ENCODE measurements at regions not wholly inside any gene's neighbourhood (a gene's known extent, or its start where the extent isn't known, plus 50 kb on each side); places are given as distances from the start of the nearest gene placed in this dataset.

GRCh38 chr19:20471431-20471830 is 94.2 kb downstream of the ZNF737 start:
- TF ChIP-seq REST (IDR thresholded peaks at IDR 0.05; ENCODE audit: insufficient read depth in 1 of 2, low read depth in 2 of 2, low read length in 2 of 2) (no peak), FOXP2 (optimal IDR thresholded peaks at IDR 0.05; ENCODE audit: borderline replicate concordance, extremely low read depth, extremely low read length, insufficient read depth) (no peak), TAF1 (IDR thresholded peaks at IDR 0.05; ENCODE audit: borderline replicate concordance, insufficient read depth, low read length) (no peak), SIN3A (IDR thresholded peaks at IDR 0.05; ENCODE audit: borderline replicate concordance, insufficient read depth, low read length) (no peak), POLR2AphosphoS5 (IDR thresholded peaks at IDR 0.05; ENCODE audit: low read depth, low read length) (no peak)

- TF ChIP-seq SIN3A (IDR thresholded peaks at IDR 0.05; ENCODE audit: borderline replicate concordance, insufficient read depth, low read length) = no peak
- no peak for TF ChIP-seq REST (IDR thresholded peaks at IDR 0.05; ENCODE audit: insufficient read depth in 1 of 2, low read depth in 2 of 2, low read length in 2 of 2)
- no peak for TF ChIP-seq TAF1 (IDR thresholded peaks at IDR 0.05; ENCODE audit: borderline replicate concordance, insufficient read depth, low read length)
- TF ChIP-seq POLR2AphosphoS5 (IDR thresholded peaks at IDR 0.05; ENCODE audit: low read depth, low read length) = no peak
- TF ChIP-seq FOXP2 (optimal IDR thresholded peaks at IDR 0.05; ENCODE audit: borderline replicate concordance, extremely low read depth, extremely low read length, insufficient read depth) = no peak
Measured at GRCh38 chr19:20470345-20471135, 95.0 kb downstream of the ZNF737 start.

GRCh38 chr19:20453425-20453935 is 112.1 kb downstream of the ZNF737 start:
- TF ChIP-seq TAF1 (IDR thresholded peaks at IDR 0.05; ENCODE audit: borderline replicate concordance, insufficient read depth, low read length) = no peak
- TF ChIP-seq POLR2AphosphoS5 (IDR thresholded peaks at IDR 0.05; ENCODE audit: low read depth, low read length) = no peak
- no peak for TF ChIP-seq SIN3A (IDR thresholded peaks at IDR 0.05; ENCODE audit: borderline replicate concordance, insufficient read depth, low read length)
- TF ChIP-seq FOXP2 (optimal IDR thresholded peaks at IDR 0.05; ENCODE audit: borderline replicate concordance, extremely low read depth, extremely low read length, insufficient read depth) = no peak
- no peak for TF ChIP-seq REST (IDR thresholded peaks at IDR 0.05; ENCODE audit: insufficient read depth in 1 of 2, low read depth in 2 of 2, low read length in 2 of 2)

GRCh38 chr19:20444202-20444885 is 121.2 kb downstream of the ZNF737 start:
- TF ChIP-seq POLR2AphosphoS5 (IDR thresholded peaks at IDR 0.05; ENCODE audit: low read depth, low read length) = no peak
- TF ChIP-seq TAF1 (IDR thresholded peaks at IDR 0.05; ENCODE audit: borderline replicate concordance, insufficient read depth, low read length) = no peak
- TF ChIP-seq REST (IDR thresholded peaks at IDR 0.05; ENCODE audit: insufficient read depth in 1 of 2, low read depth in 2 of 2, low read length in 2 of 2) = no peak
- TF ChIP-seq SIN3A (IDR thresholded peaks at IDR 0.05; ENCODE audit: borderline replicate concordance, insufficient read depth, low read length) = no peak
- TF ChIP-seq FOXP2 (optimal IDR thresholded peaks at IDR 0.05; ENCODE audit: borderline replicate concordance, extremely low read depth, extremely low read length, insufficient read depth) = no peak

Measured in PFSK-1 (cell line).